ENCODE measurements at regions not wholly inside any gene's neighbourhood (a gene's known extent, or its start where the extent isn't known, plus 50 kb on each side); places are given as distances from the start of the nearest gene placed in this dataset. TPM values are rescaled to one million over a fixed set of nuclear protein-coding genes. Genes with fewer than 3 reads are reported as not detected.

DNA sequence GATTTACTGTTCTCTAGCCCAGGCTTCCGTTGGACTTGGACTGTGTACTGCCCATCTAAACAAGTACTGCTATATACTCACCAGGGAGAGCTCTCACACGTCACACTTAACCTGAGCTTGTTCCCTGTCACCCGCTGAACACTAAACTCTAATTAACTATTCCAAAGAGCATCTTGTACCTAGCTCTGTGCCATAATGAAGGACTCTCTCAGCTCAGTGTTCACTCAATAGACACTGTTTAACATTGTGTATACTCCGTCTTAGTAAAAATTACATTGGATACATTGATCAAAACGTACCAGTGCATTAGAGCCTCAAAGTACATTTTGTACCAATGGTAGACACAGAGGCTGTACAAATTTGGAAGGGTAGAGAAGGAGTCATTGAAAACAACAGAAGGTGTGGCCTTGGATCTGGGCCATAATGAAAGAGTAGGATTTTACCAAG lies 55.4 kb upstream of the EPHA7 start:
- no peak for DNase-seq (ENCODE audit: low spot score in 2 of 2)

DNA sequence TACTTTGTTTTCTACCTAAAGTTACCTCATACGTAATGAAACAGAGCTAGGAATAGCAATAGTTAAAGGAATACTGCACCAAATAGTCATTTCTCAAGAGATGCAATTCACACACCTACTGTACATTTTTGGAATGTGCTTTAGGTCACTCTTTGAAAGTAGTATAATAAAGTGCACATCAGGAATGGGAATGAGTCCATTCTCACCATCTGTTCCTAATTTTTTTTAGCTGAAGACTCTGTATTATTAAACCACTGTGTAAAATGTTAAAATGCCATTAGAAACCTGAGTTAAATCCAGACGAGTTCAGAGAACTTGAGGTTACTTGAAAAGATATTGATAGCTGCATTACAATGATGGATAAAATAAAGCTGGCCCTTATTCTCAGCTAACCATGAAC lies 51.9 kb upstream of the EPHA7 start:
- TF ChIP-seq, protein P1, sequence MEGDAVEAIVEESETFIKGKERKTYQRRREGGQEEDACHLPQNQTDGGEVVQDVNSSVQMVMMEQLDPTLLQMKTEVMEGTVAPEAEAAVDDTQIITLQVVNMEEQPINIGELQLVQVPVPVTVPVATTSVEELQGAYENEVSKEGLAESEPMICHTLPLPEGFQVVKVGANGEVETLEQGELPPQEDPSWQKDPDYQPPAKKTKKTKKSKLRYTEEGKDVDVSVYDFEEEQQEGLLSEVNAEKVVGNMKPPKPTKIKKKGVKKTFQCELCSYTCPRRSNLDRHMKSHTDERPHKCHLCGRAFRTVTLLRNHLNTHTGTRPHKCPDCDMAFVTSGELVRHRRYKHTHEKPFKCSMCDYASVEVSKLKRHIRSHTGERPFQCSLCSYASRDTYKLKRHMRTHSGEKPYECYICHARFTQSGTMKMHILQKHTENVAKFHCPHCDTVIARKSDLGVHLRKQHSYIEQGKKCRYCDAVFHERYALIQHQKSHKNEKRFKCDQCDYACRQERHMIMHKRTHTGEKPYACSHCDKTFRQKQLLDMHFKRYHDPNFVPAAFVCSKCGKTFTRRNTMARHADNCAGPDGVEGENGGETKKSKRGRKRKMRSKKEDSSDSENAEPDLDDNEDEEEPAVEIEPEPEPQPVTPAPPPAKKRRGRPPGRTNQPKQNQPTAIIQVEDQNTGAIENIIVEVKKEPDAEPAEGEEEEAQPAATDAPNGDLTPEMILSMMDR (IDR thresholded peaks at IDR 0.05), result no peak
- TF ChIP-seq POLR2A (IDR thresholded peaks at IDR 0.05) (no peak), EP300 (IDR thresholded peaks at IDR 0.05) (no peak)
- DNase-seq (ENCODE audit: low spot score in 2 of 2), result no peak
- Histone ChIP-seq H3K27ac (no peak overlapping the region), H3K9me3 (no peaks in the 10 kb centered on the region), H3K36me3 (no peaks in the 10 kb centered on the region), H3K4me1 (no peaks in the 10 kb centered on the region), H3K4me3 (no peak overlapping the region), H3K27me3 (no peaks in the 10 kb centered on the region)
- WGBS, 2 donors, result 62 to 65% methylated on average over 2 of the region's 2 CpGs

More for the DNA sequence above, 55.4 kb upstream of the EPHA7 start:
- Histone ChIP-seq H3K36me3 (no peaks in the 10 kb centered on the region), H3K4me1 (no peaks in the 10 kb centered on the region), H3K4me3 (no peak overlapping the region), H3K27me3 (no peaks in the 10 kb centered on the region), H3K27ac (no peak overlapping the region), H3K9me3 (no peaks in the 10 kb centered on the region)
- 71 to 73% methylated on average over 5 of the region's 5 CpGs for WGBS, 2 donors
- TF ChIP-seq POLR2A (IDR thresholded peaks at IDR 0.05), result no peak
- no peak for TF ChIP-seq EP300 (IDR thresholded peaks at IDR 0.05)
- TF ChIP-seq, protein P1 (IDR thresholded peaks at IDR 0.05), result no peak

Small RNAs in the stretch of these regions (small RNA-seq; reads per million reads assigned to genes)
- gene AL078595.1 (not detected), gene RF00425 (not detected)

Measured in tibial nerve (tissue), 4 donors.